ENCODE measurements at regions not wholly inside any gene's neighbourhood (a gene's known extent, or its start where the extent isn't known, plus 50 kb on each side); places are given as distances from the start of the nearest gene placed in this dataset.

- no peak for TF ChIP-seq CTCF (IDR thresholded peaks at IDR 0.05; ENCODE audit: unreplicated experiment)
Measured at GRCh38 chr7:42389697-42390096, 152.7 kb upstream of the GLI3 start.

DNA sequence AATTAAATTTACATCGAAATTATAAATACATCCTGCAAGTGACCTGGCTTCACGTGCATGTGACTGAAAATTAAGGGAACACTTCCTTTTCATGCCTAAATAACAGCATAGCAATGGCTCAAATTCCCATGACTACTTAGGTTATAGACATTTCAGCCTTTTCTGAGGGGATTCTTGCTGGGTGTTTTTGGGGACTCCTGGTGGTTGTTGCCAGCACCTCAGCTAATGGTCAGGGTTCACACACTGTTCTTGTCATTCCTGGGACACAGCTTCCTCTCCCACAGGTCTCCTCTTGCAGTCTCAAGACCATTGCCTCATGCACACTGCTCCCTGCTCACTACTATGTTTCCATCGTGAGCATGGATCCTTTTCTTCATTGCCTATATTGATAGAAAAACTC lies 148.9 kb upstream of the GLI3 start:
- Mint-ChIP-seq H3K9me3 (ENCODE audit: unreplicated experiment) (no peaks in the 10 kb centered on the region), H3K27ac (ENCODE audit: low read depth, unreplicated experiment) (no peak overlapping the region), H3K4me3 (ENCODE audit: unreplicated experiment) (no peak overlapping the region), H3K27me3 (ENCODE audit: insufficient read depth, unreplicated experiment) (no peaks in the 10 kb centered on the region), H3K36me3 (ENCODE audit: insufficient read depth, unreplicated experiment) (peaks cover 5% of the 10 kb centered on the region), H3K4me1 (ENCODE audit: insufficient read depth, unreplicated experiment) (no peaks in the 10 kb centered on the region)
- ChIA-PET POLR2A (no interaction called here), CTCF (no interaction called here)
- peak; percentile 6 for DNase-seq (ENCODE audit: unreplicated experiment)
- intact Hi-C loops (cut with micrococcal nuclease): no loop called here
- BruUV-seq (replicated peaks): no TSS peak
- no peak for TF ChIP-seq CTCF (IDR thresholded peaks at IDR 0.05; ENCODE audit: unreplicated experiment)

More at GRCh38 chr7:42389697-42390096, 152.7 kb upstream of the GLI3 start:
- Mint-ChIP-seq H3K4me3 (ENCODE audit: unreplicated experiment) (no peak overlapping the region), H3K4me1 (ENCODE audit: insufficient read depth, unreplicated experiment) (no peaks in the 10 kb centered on the region), H3K27me3 (ENCODE audit: insufficient read depth, unreplicated experiment) (no peaks in the 10 kb centered on the region), H3K9me3 (ENCODE audit: unreplicated experiment) (no peaks in the 10 kb centered on the region), H3K27ac (ENCODE audit: low read depth, unreplicated experiment) (no peak overlapping the region), H3K36me3 (ENCODE audit: insufficient read depth, unreplicated experiment) (peaks cover 5% of the 10 kb centered on the region)
- intact Hi-C loops (cut with micrococcal nuclease): no loop called here
- peak; percentile 5 for DNase-seq (ENCODE audit: unreplicated experiment)
- CTCF ChIA-PET: no interaction called here
- POLR2A ChIA-PET: interaction anchor here (0.6 kb wide), 2 partner anchors 288 to 447 kb away, joined by 3 read pairs; no protein-coding TSS in a partner anchor
- no TSS peak for BruUV-seq (replicated peaks)

- DNase-seq (ENCODE audit: unreplicated experiment): no peak
- TF ChIP-seq CTCF (IDR thresholded peaks at IDR 0.05; ENCODE audit: unreplicated experiment): no peak
- CTCF ChIA-PET: no interaction called here
- BruUV-seq (replicated peaks): no TSS peak
- Mint-ChIP-seq H3K27me3 (ENCODE audit: insufficient read depth, unreplicated experiment) (no peaks in the 10 kb centered on the region), H3K4me1 (ENCODE audit: insufficient read depth, unreplicated experiment) (no peaks in the 10 kb centered on the region), H3K27ac (ENCODE audit: low read depth, unreplicated experiment) (no peak overlapping the region), H3K4me3 (ENCODE audit: unreplicated experiment) (no peak overlapping the region), H3K36me3 (ENCODE audit: insufficient read depth, unreplicated experiment) (no peaks in the 10 kb centered on the region), H3K9me3 (ENCODE audit: unreplicated experiment) (no peaks in the 10 kb centered on the region)
- POLR2A ChIA-PET: interaction anchor here (1.0 kb wide), 1 partner anchor 21 kb away, joined by 3 read pairs; no protein-coding TSS in a partner anchor
- intact Hi-C loops (cut with micrococcal nuclease): no loop called here
Measured at GRCh38 chr7:42381161-42381560, 144.2 kb upstream of the GLI3 start.

DNA sequence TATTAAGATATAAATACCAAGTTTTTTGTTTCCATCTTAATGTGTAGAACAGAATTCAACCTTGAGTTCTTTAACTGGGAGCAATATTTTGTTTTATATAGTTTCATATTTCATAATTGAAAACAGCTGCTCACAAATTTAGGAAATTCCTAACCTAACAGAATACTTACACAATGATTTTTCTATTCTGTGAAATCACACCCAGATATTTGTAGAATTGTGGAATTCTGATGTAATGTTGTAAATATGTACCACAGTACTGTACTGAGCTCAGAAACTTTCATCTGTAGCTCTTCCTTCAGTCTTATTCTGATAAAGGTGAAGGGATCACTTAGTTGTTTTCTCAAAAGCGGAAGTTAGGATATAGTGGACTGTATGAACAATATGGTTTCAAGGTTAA lies 143.4 kb upstream of the GLI3 start:
- H3K9me3 Mint-ChIP-seq (ENCODE audit: unreplicated experiment): no peaks in the 10 kb centered on the region
- ChIA-PET POLR2A (interaction anchor here (0.7 kb wide), 1 partner anchor 1668 kb away, joined by 3 read pairs; no protein-coding TSS in a partner anchor), CTCF (no interaction called here)
- no peak overlapping the region for H3K4me3 Mint-ChIP-seq (ENCODE audit: unreplicated experiment)
- H3K36me3 Mint-ChIP-seq (ENCODE audit: insufficient read depth, unreplicated experiment): no peaks in the 10 kb centered on the region
- intact Hi-C loops (cut with micrococcal nuclease): no loop called here
- H3K27ac Mint-ChIP-seq (ENCODE audit: low read depth, unreplicated experiment): no peak overlapping the region
- BruUV-seq (replicated peaks): no TSS peak
- TF ChIP-seq CTCF (IDR thresholded peaks at IDR 0.05; ENCODE audit: unreplicated experiment): no peak
- no peaks in the 10 kb centered on the region for H3K27me3 Mint-ChIP-seq (ENCODE audit: insufficient read depth, unreplicated experiment)
- DNase-seq (ENCODE audit: unreplicated experiment): no peak
- no peaks in the 10 kb centered on the region for H3K4me1 Mint-ChIP-seq (ENCODE audit: insufficient read depth, unreplicated experiment)
